Keratinocyte (primary cell): ENCODE measurements at regions not wholly inside any gene's neighbourhood (a gene's known extent, or its start where the extent isn't known, plus 50 kb on each side); places are given as distances from the start of the nearest gene placed in this dataset.

Source experiments
- DNase-seq: peaks from one replicate; pipeline ENCODE4 v3.0.0-alpha.2; 2011; ENCODE audit warnings: low read depth, missing footprints, low spot score
- FAIRE-seq: peaks from 2 replicates; lab custom pipeline; 2011; peaks lifted over from hg19 to GRCh38; lab: Jason Lieb, UNC
- H2AFZ ChIP-seq: 2 replicates; pipeline ENCODE4 v1.6.0; 2012; ENCODE audit warnings: low read length, control low read depth, inconsistent platforms; ENCODE audit not compliant: control insufficient read depth
- H3K27ac ChIP-seq: 2 replicates; pipeline ENCODE4 v1.5.1; 2011; ENCODE audit warnings: low read length; ENCODE audit not compliant: control insufficient read depth, insufficient read depth
- H3K27me3 ChIP-seq: 3 replicates; pipeline ENCODE4 v1.6.0; 2011; ENCODE audit warnings: low read length; ENCODE audit not compliant: control insufficient read depth, insufficient read depth; ENCODE audit errors: extremely low read depth
- H3K36me3 ChIP-seq, 2 experiments: 2 replicates in 1 of 2; 3 replicates in 1 of 2; pipeline ENCODE4 v1.5.1; 2011; ENCODE audit warnings: low read length in 2 of 2, mild to moderate bottlenecking in 1 of 2; ENCODE audit not compliant: control insufficient read depth in 2 of 2, insufficient read depth in 2 of 2; ENCODE audit errors: extremely low read depth in 1 of 2
- H3K4me1 ChIP-seq: 3 replicates; pipeline ENCODE4 v1.5.1; 2011; ENCODE audit warnings: low read length; ENCODE audit not compliant: control insufficient read depth, insufficient read depth; ENCODE audit errors: extremely low read depth
- H3K4me2 ChIP-seq: 3 replicates; pipeline ENCODE4 v1.6.0; 2011; ENCODE audit warnings: low read depth, low read length; ENCODE audit not compliant: control insufficient read depth, insufficient read depth; ENCODE audit errors: extremely low read depth
- H3K4me3 ChIP-seq, 3 experiments: fragments of 200-600 bp in 1 of 3; sonication (generic) in 1 of 3; 2 replicates in 2 of 3; 3 replicates in 1 of 3; pipeline ENCODE4 v1.5.1; 2011 to 2016; ENCODE audit warnings: low read length in 3 of 3, mild to moderate bottlenecking in 3 of 3, control low read depth in 2 of 3, inconsistent platforms in 1 of 3, low read depth in 1 of 3, mixed read lengths in 1 of 3, mixed run types in 1 of 3, moderate library complexity in 1 of 3; ENCODE audit not compliant: control insufficient read depth in 2 of 3, insufficient read depth in 2 of 3; ENCODE audit errors: extremely low read depth in 1 of 3
- H3K79me2 ChIP-seq: 2 replicates; pipeline ENCODE4 v1.6.0; 2012; ENCODE audit warnings: low read length; ENCODE audit not compliant: control insufficient read depth, insufficient read depth
- H3K9ac ChIP-seq: 3 replicates; pipeline ENCODE4 v1.6.0; 2011; ENCODE audit warnings: low read length; ENCODE audit not compliant: control insufficient read depth, insufficient read depth; ENCODE audit errors: extremely low read depth
- H3K9me1 ChIP-seq: 3 replicates; pipeline ENCODE4 v1.6.0; 2011; ENCODE audit warnings: low read length; ENCODE audit not compliant: control insufficient read depth, insufficient read depth; ENCODE audit errors: extremely low read depth
- H3K9me3 ChIP-seq: 2 replicates; pipeline ENCODE4 v1.5.1; 2012; ENCODE audit warnings: low read depth, low read length; ENCODE audit not compliant: control insufficient read depth
- H4K20me1 ChIP-seq: 3 replicates; pipeline ENCODE4 v1.6.0; 2011; ENCODE audit warnings: low read length; ENCODE audit not compliant: control insufficient read depth, insufficient read depth; ENCODE audit errors: extremely low read depth
- EZH2 ChIP-seq: IDR thresholded peaks from one replicate; pipeline ENCODE4 v1.6.1; 2012; ENCODE audit warnings: inconsistent platforms, mild to moderate bottlenecking, low read length, moderate library complexity
- dilution Hi-C: fragments of 300-500 bp; cut with MboI; formaldehyde crosslinking; loops from one replicate; pipeline ENCODE4 v1.7.0; 2020; ENCODE audit warnings: low sequenced_read_pairs; ENCODE audit not compliant: extremely low pct_ligation_motif_present
- TF ChIP-seq, protein P1 (sequence below), 3 experiments: IDR thresholded peaks in 1 of 3; conservative IDR thresholded peaks in 1 of 3; optimal IDR thresholded peaks in 1 of 3; 2 replicates in 2 of 3; 3 replicates in 1 of 3; pipeline versions ENCODE3 to v1.5.1; 2011; ENCODE audit warnings: low read length in 3 of 3, mild to moderate bottlenecking in 3 of 3, moderate library complexity in 2 of 3, control low read depth in 1 of 3, inconsistent platforms in 1 of 3; ENCODE audit not compliant: insufficient read depth in 2 of 3; ENCODE audit errors: extremely low read depth in 1 of 3

DNA sequence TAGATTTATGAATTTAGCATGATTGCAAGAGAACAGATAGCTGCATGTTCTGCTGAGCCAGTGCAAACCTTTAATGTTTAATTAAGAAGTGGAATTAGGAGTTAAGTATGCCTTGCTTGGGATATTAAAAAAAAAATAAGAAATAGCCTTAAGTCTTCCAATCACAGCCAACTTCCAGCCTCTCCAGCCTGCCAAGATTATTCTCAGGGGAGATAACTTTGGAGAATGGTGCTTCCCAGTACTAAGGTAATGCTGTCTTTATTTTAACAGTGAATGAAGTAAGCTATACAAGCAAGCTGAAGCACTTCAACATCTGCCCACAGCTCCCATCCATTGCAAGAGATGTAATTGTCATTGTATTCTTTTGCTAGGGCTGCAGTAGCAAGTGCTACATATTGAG, 389.5 kb upstream of the ASIC2 start:
- dilution Hi-C loops = no loop called here
- Histone ChIP-seq H3K27ac (no peak overlapping the region), H3K4me1 (no peaks in the 10 kb centered on the region), H3K9me3 (no peaks in the 10 kb centered on the region), H3K79me2 (no peaks in the 10 kb centered on the region), H3K9ac (no peak overlapping the region), H3K4me2 (no peak overlapping the region), H3K9me1 (no peaks in the 10 kb centered on the region), H4K20me1 (no peaks in the 10 kb centered on the region), H3K27me3 (no peaks in the 10 kb centered on the region), H3K36me3 (no peaks in the 10 kb centered on the region), H2AFZ (no peak overlapping the region), H3K4me3 (no peak overlapping the region)
- DNase-seq = no peak
- TF ChIP-seq EZH2 = no peak
- TF ChIP-seq, protein P1, sequence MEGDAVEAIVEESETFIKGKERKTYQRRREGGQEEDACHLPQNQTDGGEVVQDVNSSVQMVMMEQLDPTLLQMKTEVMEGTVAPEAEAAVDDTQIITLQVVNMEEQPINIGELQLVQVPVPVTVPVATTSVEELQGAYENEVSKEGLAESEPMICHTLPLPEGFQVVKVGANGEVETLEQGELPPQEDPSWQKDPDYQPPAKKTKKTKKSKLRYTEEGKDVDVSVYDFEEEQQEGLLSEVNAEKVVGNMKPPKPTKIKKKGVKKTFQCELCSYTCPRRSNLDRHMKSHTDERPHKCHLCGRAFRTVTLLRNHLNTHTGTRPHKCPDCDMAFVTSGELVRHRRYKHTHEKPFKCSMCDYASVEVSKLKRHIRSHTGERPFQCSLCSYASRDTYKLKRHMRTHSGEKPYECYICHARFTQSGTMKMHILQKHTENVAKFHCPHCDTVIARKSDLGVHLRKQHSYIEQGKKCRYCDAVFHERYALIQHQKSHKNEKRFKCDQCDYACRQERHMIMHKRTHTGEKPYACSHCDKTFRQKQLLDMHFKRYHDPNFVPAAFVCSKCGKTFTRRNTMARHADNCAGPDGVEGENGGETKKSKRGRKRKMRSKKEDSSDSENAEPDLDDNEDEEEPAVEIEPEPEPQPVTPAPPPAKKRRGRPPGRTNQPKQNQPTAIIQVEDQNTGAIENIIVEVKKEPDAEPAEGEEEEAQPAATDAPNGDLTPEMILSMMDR (optimal IDR thresholded peaks at IDR 0.05 in 1 of 3, IDR thresholded peaks at IDR 0.05 in 1 of 3, conservative IDR thresholded peaks at IDR 0.05 in 1 of 3; ENCODE audit: extremely low read depth in 1 of 3, insufficient read depth in 2 of 3, low read length in 3 of 3) = no peak
- FAIRE-seq = no peak

DNA sequence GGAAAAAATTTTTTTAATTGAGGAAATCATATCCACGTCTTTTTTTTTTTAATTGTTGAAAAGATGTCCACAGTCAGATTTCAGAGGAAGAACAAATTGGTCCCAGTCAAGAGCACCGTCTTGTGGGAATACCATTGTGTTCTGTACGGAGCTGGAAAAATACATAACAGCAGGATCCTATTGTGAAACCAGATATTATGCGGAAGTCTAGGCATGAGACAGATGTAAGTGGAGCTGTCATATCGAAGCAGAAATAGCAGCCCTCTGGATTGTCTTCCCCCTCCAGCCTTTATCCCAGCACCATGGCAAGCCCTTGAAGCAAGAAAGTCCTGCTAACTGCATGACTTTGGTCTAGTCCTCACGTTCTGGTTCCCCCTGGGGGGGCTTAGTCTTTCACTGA, 391.6 kb upstream of the ASIC2 start:
- H3K79me2 ChIP-seq = no peaks in the 10 kb centered on the region

More for the DNA sequence above, 391.6 kb upstream of the ASIC2 start:
- dilution Hi-C loops = no loop called here
- Histone ChIP-seq H3K9me1 (no peaks in the 10 kb centered on the region), H4K20me1 (no peaks in the 10 kb centered on the region), H3K27ac (no peak overlapping the region), H3K4me2 (no peak overlapping the region), H3K4me1 (no peaks in the 10 kb centered on the region), H3K9ac (no peak overlapping the region), H3K36me3 (no peaks in the 10 kb centered on the region), H3K4me3 (no peak overlapping the region), H2AFZ (no peak overlapping the region), H3K27me3 (no peaks in the 10 kb centered on the region), H3K9me3 (no peaks in the 10 kb centered on the region)
- DNase-seq (no peak), FAIRE-seq (no peak)
- TF ChIP-seq EZH2 = no peak
- TF ChIP-seq, protein P1 (optimal IDR thresholded peaks at IDR 0.05 in 1 of 3, IDR thresholded peaks at IDR 0.05 in 1 of 3, conservative IDR thresholded peaks at IDR 0.05 in 1 of 3; ENCODE audit: extremely low read depth in 1 of 3, insufficient read depth in 2 of 3, low read length in 3 of 3) = no peak
